Breast epithelium (tissue), 3 donors: ENCODE measurements at regions not wholly inside any gene's neighbourhood (a gene's known extent, or its start where the extent isn't known, plus 50 kb on each side); places are given as distances from the start of the nearest gene placed in this dataset.

Source experiments
- CTCF ChIP-seq, 3 donors: fragments of 450-650 bp; IDR thresholded peaks; one replicate each; pipeline ENCODE4 v1.5.1; 2016 to 2017; ENCODE audit warnings: antibody characterized with exemption in 3 of 3, mild to moderate bottlenecking in 3 of 3, moderate library complexity in 3 of 3
- POLR2AphosphoS5 ChIP-seq, 3 donors: sonication (generic); formaldehyde crosslinking; IDR thresholded peaks; one replicate each; pipeline ENCODE4 v1.6.1; 2017; ENCODE audit warnings: antibody characterized with exemption in 3 of 3

GRCh38 chr6:98586163-98586562 is 248.2 kb upstream of the POU3F2 start:
- no peak for TF ChIP-seq CTCF (IDR thresholded peaks at IDR 0.05)
- TF ChIP-seq POLR2AphosphoS5 (IDR thresholded peaks at IDR 0.05) = no peak
